Omental fat pad (tissue), 3 donors: ENCODE measurements at regions not wholly inside any gene's neighbourhood (a gene's known extent, or its start where the extent isn't known, plus 50 kb on each side); places are given as distances from the start of the nearest gene placed in this dataset.

Experiments
- ATAC-seq: fragments of 150-250 bp; one replicate; pipeline ENCODE4 v1.9.1; 2016; ENCODE audit warnings: mild to moderate bottlenecking, moderate library complexity; ENCODE audit not compliant: low FRiP score
- DNase-seq: peaks from one replicate; pipeline ENCODE4 v3.0.0-alpha.2; 2019; ENCODE audit warnings: low spot score
- CTCF ChIP-seq, 3 donors: fragments of 450-650 bp; IDR thresholded peaks; one replicate each; pipeline ENCODE4 v1.5.1; 2016 to 2017; ENCODE audit warnings: antibody characterized with exemption in 3 of 3, mild to moderate bottlenecking in 3 of 3, moderate library complexity in 2 of 3

GRCh38 chr11:39804271-39804670 is 1655.2 kb downstream of the LRRC4C start:
- ATAC-seq = no peak
- no peak for TF ChIP-seq CTCF (IDR thresholded peaks at IDR 0.05)
- no peak for DNase-seq

GRCh38 chr11:39786682-39787081 is 1672.8 kb downstream of the LRRC4C start:
- ATAC-seq (no peak), DNase-seq (no peak)
- no peak for TF ChIP-seq CTCF (IDR thresholded peaks at IDR 0.05)

GRCh38 chr11:39786281-39786680 is 1673.2 kb downstream of the LRRC4C start:
- ATAC-seq = no peak
- TF ChIP-seq CTCF (IDR thresholded peaks at IDR 0.05) = no peak
- no peak for DNase-seq

GRCh38 chr11:39784873-39785272 is 1674.6 kb downstream of the LRRC4C start:
- no peak for TF ChIP-seq CTCF (IDR thresholded peaks at IDR 0.05)
- no peak for ATAC-seq
- no peak for DNase-seq

GRCh38 chr11:39780131-39780530 is 1679.3 kb downstream of the LRRC4C start:
- ATAC-seq = no peak
- no peak for DNase-seq
- TF ChIP-seq CTCF (IDR thresholded peaks at IDR 0.05) = no peak

- DNase-seq (no peak), ATAC-seq (no peak)
- TF ChIP-seq CTCF (IDR thresholded peaks at IDR 0.05) = no peak
Observed at GRCh38 chr11:39777035-39777434, 1682.4 kb downstream of the LRRC4C start.

GRCh38 chr11:39772525-39773137 is 1686.8 kb downstream of the LRRC4C start:
- DNase-seq = no peak
- ATAC-seq = no peak
- TF ChIP-seq CTCF (IDR thresholded peaks at IDR 0.05) = no peak
